SK-N-MC (cell line): ENCODE measurements at regions not wholly inside any gene's neighbourhood (a gene's known extent, or its start where the extent isn't known, plus 50 kb on each side); places are given as distances from the start of the nearest gene placed in this dataset.

ENCODE experiments used
- DNase-seq: peaks from one replicate; pipeline ENCODE4 v3.0.0-alpha.2; 2011; ENCODE audit warnings: low read depth, low spot score
- H3K27ac ChIP-seq: fragments of 200-600 bp; sonication (generic); 2 replicates; pipeline ENCODE4 v1.5.1; 2016; ENCODE audit warnings: mixed run types
- H3K36me3 ChIP-seq: fragments of 200-600 bp; sonication (generic); 2 replicates; pipeline ENCODE4 v1.6.1; 2017; ENCODE audit warnings: antibody characterized with exemption, low read length, mixed read lengths; ENCODE audit not compliant: insufficient read depth
- H3K4me3 ChIP-seq: fragments of 200-600 bp; sonication (generic); 2 replicates; pipeline ENCODE4 v1.5.1; 2016
- H3K9ac ChIP-seq: fragments of 200-600 bp; sonication (generic); 2 replicates; pipeline ENCODE4 v1.8.0; 2017; ENCODE audit warnings: mixed run types, mixed read lengths; ENCODE audit not compliant: insufficient read length
- H3K9me3 ChIP-seq: fragments of 200-600 bp; sonication (generic); 2 replicates; pipeline ENCODE4 v1.6.1; 2017; ENCODE audit warnings: low read depth, mild to moderate bottlenecking, antibody characterized with exemption, low read length, moderate library complexity, mixed read lengths
- EZH2 ChIP-seq: fragments of 200-600 bp; sonication (generic); IDR thresholded peaks from one replicate; pipeline ENCODE4 v1.6.1; 2017; ENCODE audit warnings: antibody characterized with exemption
- FOXP2 ChIP-seq: optimal IDR thresholded peaks from 2 replicates; pipeline ENCODE3; 2011; ENCODE audit warnings: mild to moderate bottlenecking, moderate library complexity; ENCODE audit not compliant: insufficient read depth; ENCODE audit errors: extremely low read length, control extremely low read depth
- POLR2AphosphoS5 ChIP-seq: IDR thresholded peaks from 2 replicates; pipeline ENCODE4 v1.6.1; 2012; ENCODE audit warnings: mild to moderate bottlenecking, low read depth, low read length, borderline replicate concordance

GRCh38 chr1:29415861-29416260 lies 179.5 kb downstream of the PTPRU start:
- Histone ChIP-seq H3K9ac (no peak overlapping the region), H3K36me3 (no peaks in the 10 kb centered on the region), H3K4me3 (no peak overlapping the region), H3K9me3 (no peaks in the 10 kb centered on the region), H3K27ac (no peak overlapping the region)
- TF ChIP-seq EZH2 (no peak), POLR2AphosphoS5 (no peak)
- no peak for DNase-seq

GRCh38 chr1:29415156-29415830 lies 179.0 kb downstream of the PTPRU start:
- DNase-seq: no peak
- Histone ChIP-seq H3K4me3 (no peak overlapping the region), H3K9me3 (no peaks in the 10 kb centered on the region), H3K27ac (no peak overlapping the region), H3K36me3 (no peaks in the 10 kb centered on the region), H3K9ac (no peak overlapping the region)
- TF ChIP-seq POLR2AphosphoS5 (no peak), EZH2 (no peak), FOXP2 (no peak)

GRCh38 chr1:29414086-29414485 lies 177.8 kb downstream of the PTPRU start:
- Histone ChIP-seq H3K36me3 (no peaks in the 10 kb centered on the region), H3K9me3 (no peaks in the 10 kb centered on the region), H3K9ac (no peak overlapping the region), H3K4me3 (no peak overlapping the region), H3K27ac (no peak overlapping the region)
- DNase-seq: no peak
- no peak for TF ChIP-seq FOXP2
- TF ChIP-seq EZH2: no peak
- no peak for TF ChIP-seq POLR2AphosphoS5

GRCh38 chr1:29413661-29414060 lies 177.3 kb downstream of the PTPRU start:
- DNase-seq: no peak
- H3K9me3 ChIP-seq: no peaks in the 10 kb centered on the region
- H3K4me3 ChIP-seq: no peak overlapping the region
- H3K36me3 ChIP-seq: no peaks in the 10 kb centered on the region
- no peak overlapping the region for H3K27ac ChIP-seq
- H3K9ac ChIP-seq: no peak overlapping the region
- TF ChIP-seq FOXP2: no peak
- no peak for TF ChIP-seq EZH2
- no peak for TF ChIP-seq POLR2AphosphoS5

- DNase-seq: no peak
- Histone ChIP-seq H3K27ac (no peak overlapping the region), H3K9me3 (no peaks in the 10 kb centered on the region), H3K9ac (no peak overlapping the region), H3K4me3 (no peak overlapping the region), H3K36me3 (no peaks in the 10 kb centered on the region)
- TF ChIP-seq POLR2AphosphoS5 (no peak), FOXP2 (no peak), EZH2 (no peak)
These were observed 176.3 kb downstream of the PTPRU start for GRCh38 chr1:29412591-29412990.

GRCh38 chr1:29410476-29410875 lies 174.2 kb downstream of the PTPRU start:
- no peak overlapping the region for H3K9ac ChIP-seq
- no peak for DNase-seq
- no peak overlapping the region for H3K4me3 ChIP-seq
- no peaks in the 10 kb centered on the region for H3K9me3 ChIP-seq
- no peak for TF ChIP-seq FOXP2
- no peak for TF ChIP-seq POLR2AphosphoS5
- no peak for TF ChIP-seq EZH2
- no peak overlapping the region for H3K27ac ChIP-seq
- H3K36me3 ChIP-seq: no peaks in the 10 kb centered on the region

GRCh38 chr1:29409616-29410015 lies 173.3 kb downstream of the PTPRU start:
- TF ChIP-seq EZH2 (no peak), FOXP2 (no peak), POLR2AphosphoS5 (no peak)

GRCh38 chr1:29408831-29409605 lies 172.7 kb downstream of the PTPRU start:
- Histone ChIP-seq H3K36me3 (no peaks in the 10 kb centered on the region), H3K4me3 (no peak overlapping the region), H3K9me3 (no peaks in the 10 kb centered on the region), H3K27ac (no peak overlapping the region), H3K9ac (no peak overlapping the region)
- TF ChIP-seq FOXP2 (no peak), EZH2 (no peak), POLR2AphosphoS5 (no peak)
- DNase-seq: no peak

More at GRCh38 chr1:29409616-29410015, 173.3 kb downstream of the PTPRU start:
- Histone ChIP-seq H3K9me3 (no peaks in the 10 kb centered on the region), H3K9ac (no peak overlapping the region), H3K27ac (no peak overlapping the region), H3K36me3 (no peaks in the 10 kb centered on the region), H3K4me3 (no peak overlapping the region)
- DNase-seq: no peak
